ENCODE measurements at regions not wholly inside any gene's neighbourhood (a gene's known extent, or its start where the extent isn't known, plus 50 kb on each side); places are given as distances from the start of the nearest gene placed in this dataset.

DNA sequence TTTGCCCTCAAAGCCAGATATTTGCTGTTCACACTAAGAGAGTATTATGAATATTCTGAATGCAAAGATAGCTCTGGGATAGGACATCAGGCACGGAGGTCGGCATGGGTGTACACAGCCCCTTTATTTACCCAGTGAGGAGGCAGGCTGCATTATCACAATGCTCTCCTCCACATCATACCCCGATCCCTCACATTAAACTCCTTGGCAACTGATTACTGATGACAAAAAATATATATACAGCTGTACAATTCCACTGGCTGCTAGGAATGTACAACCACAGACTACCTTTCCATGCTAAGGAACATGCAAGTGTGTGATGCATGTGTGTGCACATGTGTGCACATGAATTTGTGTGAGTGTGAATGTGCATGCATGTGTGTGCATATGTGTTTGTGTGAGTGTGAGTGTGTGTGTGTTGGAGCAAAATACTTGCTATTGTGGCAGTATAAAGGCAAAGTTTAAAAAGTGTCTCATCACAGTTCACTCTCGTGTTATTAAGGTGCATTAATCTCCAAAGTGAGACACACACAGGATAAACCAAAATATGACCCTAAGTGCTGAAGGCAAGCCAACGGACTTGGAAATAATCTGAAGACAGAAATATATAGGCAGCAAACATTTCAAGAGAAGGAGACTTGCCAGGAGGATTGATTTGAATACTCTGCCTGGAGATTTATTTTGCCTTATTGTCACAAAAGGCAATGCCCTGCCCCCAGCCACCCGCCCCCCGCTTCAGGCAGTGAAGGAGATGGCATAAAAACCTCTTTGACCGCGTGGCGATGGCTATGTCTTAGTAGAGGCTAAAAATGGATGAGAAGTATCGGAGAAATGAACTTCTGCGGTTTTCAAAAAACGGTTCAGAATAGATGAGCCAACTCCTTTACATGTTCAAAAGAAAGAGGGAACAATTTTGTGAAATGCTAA is 274.8 kb downstream of the TSHZ3 start:
- TF ChIP-seq EP300 (IDR thresholded peaks at IDR 0.05) (no peak), POLR2A (IDR thresholded peaks at IDR 0.05) (no peak), POLR2AphosphoS5 (IDR thresholded peaks at IDR 0.05) (no peak)
- TF ChIP-seq, protein P1, sequence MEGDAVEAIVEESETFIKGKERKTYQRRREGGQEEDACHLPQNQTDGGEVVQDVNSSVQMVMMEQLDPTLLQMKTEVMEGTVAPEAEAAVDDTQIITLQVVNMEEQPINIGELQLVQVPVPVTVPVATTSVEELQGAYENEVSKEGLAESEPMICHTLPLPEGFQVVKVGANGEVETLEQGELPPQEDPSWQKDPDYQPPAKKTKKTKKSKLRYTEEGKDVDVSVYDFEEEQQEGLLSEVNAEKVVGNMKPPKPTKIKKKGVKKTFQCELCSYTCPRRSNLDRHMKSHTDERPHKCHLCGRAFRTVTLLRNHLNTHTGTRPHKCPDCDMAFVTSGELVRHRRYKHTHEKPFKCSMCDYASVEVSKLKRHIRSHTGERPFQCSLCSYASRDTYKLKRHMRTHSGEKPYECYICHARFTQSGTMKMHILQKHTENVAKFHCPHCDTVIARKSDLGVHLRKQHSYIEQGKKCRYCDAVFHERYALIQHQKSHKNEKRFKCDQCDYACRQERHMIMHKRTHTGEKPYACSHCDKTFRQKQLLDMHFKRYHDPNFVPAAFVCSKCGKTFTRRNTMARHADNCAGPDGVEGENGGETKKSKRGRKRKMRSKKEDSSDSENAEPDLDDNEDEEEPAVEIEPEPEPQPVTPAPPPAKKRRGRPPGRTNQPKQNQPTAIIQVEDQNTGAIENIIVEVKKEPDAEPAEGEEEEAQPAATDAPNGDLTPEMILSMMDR (IDR thresholded peaks at IDR 0.05) = no peak

Data from gastroesophageal sphincter (tissue), 3 donors.